ENCODE measurements at regions not wholly inside any gene's neighbourhood (a gene's known extent, or its start where the extent isn't known, plus 50 kb on each side); places are given as distances from the start of the nearest gene placed in this dataset.

DNA sequence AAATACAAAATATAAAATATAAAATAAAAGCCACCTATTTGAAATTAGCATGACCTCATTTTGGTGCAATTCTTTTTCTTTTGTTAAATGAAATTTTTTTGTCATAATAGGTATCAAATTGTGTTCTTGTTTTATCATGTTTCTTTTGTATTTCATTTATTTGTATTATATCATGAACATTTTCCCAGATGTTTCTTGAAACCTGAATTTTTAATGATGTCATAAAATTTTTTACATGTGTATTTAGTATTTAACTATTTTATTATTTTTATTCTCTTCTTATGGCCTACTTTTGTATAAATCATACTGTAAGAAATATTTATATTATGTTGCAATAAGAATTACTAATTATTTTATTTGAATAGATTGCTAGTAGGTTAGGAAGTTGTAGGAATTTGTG lies 361.7 kb downstream of the TMEM161B start:
- no peaks in the 10 kb centered on the region for H3K4me1 ChIP-seq (ENCODE audit: control insufficient read depth in 2 of 2, insufficient read depth in 2 of 2, low read length in 2 of 2)
- no peaks in the 10 kb centered on the region for H3K9me3 ChIP-seq (ENCODE audit: control insufficient read depth in 2 of 2, insufficient read depth in 1 of 2, low read length in 1 of 2)
- no peak overlapping the region for H3K27ac ChIP-seq (ENCODE audit: low read depth in 1 of 2, low read length in 1 of 2)
- H3K36me3 ChIP-seq (ENCODE audit: control insufficient read depth in 2 of 2, insufficient read depth in 2 of 2, low read length in 1 of 2) = no peaks in the 10 kb centered on the region
- no peaks in the 10 kb centered on the region for H3K27me3 ChIP-seq (ENCODE audit: control insufficient read depth in 2 of 2, insufficient read depth in 1 of 2, low read length in 1 of 2)
- no peak for DNase-seq (ENCODE audit: low read depth in 6 of 9, low spot score in 9 of 9)
- H3K4me3 ChIP-seq (ENCODE audit: low read length in 2 of 2) = no peak overlapping the region

DNA sequence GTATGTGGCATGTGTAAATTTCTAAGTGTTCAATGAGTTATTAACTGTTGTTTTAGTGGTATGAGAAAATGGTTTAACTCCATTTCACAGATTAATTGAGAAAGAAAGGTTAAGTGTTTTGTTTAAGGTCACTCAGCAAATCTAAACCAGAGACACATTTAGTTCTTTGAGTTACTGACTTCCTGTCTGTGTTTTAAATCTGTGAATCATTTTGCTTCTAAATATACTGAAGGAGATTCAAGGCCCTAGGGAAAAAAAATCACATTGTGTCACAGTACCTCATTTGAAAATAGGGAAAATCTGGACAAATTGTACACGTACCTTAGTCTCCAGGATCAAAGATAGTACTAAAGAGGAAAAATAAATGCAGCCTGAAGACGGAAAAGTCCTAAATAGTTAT lies 368.2 kb downstream of the TMEM161B start:
- no peak overlapping the region for H3K4me3 ChIP-seq (ENCODE audit: low read length in 2 of 2)
- DNase-seq (ENCODE audit: low read depth in 6 of 9, low spot score in 9 of 9) = no peak
- no peaks in the 10 kb centered on the region for H3K9me3 ChIP-seq (ENCODE audit: control insufficient read depth in 2 of 2, insufficient read depth in 1 of 2, low read length in 1 of 2)
- H3K27me3 ChIP-seq (ENCODE audit: control insufficient read depth in 2 of 2, insufficient read depth in 1 of 2, low read length in 1 of 2) = no peaks in the 10 kb centered on the region
- H3K4me1 ChIP-seq (ENCODE audit: control insufficient read depth in 2 of 2, insufficient read depth in 2 of 2, low read length in 2 of 2) = no peaks in the 10 kb centered on the region
- no peaks in the 10 kb centered on the region for H3K36me3 ChIP-seq (ENCODE audit: control insufficient read depth in 2 of 2, insufficient read depth in 2 of 2, low read length in 1 of 2)
- no peak overlapping the region for H3K27ac ChIP-seq (ENCODE audit: low read depth in 1 of 2, low read length in 1 of 2)
- 95% methylated on average over 2 of the region's 2 CpGs for WGBS

DNA sequence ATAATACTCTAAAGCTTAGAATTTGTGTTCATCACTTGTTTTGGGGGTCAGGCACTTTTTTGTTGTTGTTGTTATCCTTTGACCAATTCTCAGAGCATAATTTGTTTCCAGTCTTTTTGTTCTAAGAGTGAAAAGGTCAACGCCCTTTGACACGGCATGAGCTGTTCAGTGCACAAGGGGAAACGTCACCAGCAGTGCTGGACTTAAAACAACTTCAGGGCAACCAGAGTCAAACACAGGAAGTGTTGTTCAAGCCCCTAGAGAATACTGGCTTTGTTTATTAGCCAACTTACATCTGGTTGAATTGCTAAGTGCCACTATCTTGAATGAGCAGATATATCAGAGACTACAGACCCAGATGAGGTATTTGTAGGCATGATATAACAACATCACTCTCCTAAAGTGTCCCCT lies 368.9 kb downstream of the TMEM161B start:
- Histone ChIP-seq H3K27me3 (ENCODE audit: control insufficient read depth in 2 of 2, insufficient read depth in 1 of 2, low read length in 1 of 2) (no peaks in the 10 kb centered on the region), H3K9me3 (ENCODE audit: control insufficient read depth in 2 of 2, insufficient read depth in 1 of 2, low read length in 1 of 2) (no peaks in the 10 kb centered on the region), H3K4me3 (ENCODE audit: low read length in 2 of 2) (no peak overlapping the region), H3K36me3 (ENCODE audit: control insufficient read depth in 2 of 2, insufficient read depth in 2 of 2, low read length in 1 of 2) (no peaks in the 10 kb centered on the region), H3K27ac (ENCODE audit: low read depth in 1 of 2, low read length in 1 of 2) (no peak overlapping the region), H3K4me1 (ENCODE audit: control insufficient read depth in 2 of 2, insufficient read depth in 2 of 2, low read length in 2 of 2) (no peaks in the 10 kb centered on the region)
- WGBS = 35% methylated on average over 3 of the region's 3 CpGs
- no peak for DNase-seq (ENCODE audit: low read depth in 6 of 9, low spot score in 9 of 9)

DNA sequence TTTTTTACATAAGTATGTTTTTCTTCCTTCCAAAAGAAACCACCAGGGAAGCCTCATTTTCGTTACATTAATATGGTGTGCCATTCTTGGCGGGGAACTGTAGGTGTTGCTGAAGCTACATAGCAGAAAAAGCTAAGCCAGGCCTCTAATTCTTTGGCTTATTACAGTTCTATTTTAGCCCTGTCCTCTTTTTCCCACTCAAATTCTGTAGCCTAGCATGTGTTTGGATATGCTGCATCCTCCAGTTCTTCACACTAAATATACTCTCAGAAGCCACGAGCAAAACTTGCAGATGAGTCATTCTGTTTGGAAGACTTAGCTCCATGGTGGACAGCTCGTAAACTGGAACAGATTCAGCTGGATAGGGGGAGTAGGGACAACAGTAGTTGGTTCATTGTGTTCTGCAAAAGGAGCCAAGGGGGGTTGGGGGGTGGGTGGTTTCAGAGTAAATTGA lies 369.4 kb downstream of the TMEM161B start:
- Histone ChIP-seq H3K27ac (ENCODE audit: low read depth in 1 of 2, low read length in 1 of 2) (no peak overlapping the region), H3K4me3 (ENCODE audit: low read length in 2 of 2) (no peak overlapping the region), H3K4me1 (ENCODE audit: control insufficient read depth in 2 of 2, insufficient read depth in 2 of 2, low read length in 2 of 2) (no peaks in the 10 kb centered on the region), H3K27me3 (ENCODE audit: control insufficient read depth in 2 of 2, insufficient read depth in 1 of 2, low read length in 1 of 2) (no peaks in the 10 kb centered on the region), H3K36me3 (ENCODE audit: control insufficient read depth in 2 of 2, insufficient read depth in 2 of 2, low read length in 1 of 2) (no peaks in the 10 kb centered on the region), H3K9me3 (ENCODE audit: control insufficient read depth in 2 of 2, insufficient read depth in 1 of 2, low read length in 1 of 2) (no peaks in the 10 kb centered on the region)
- DNase-seq (ENCODE audit: low read depth in 6 of 9, low spot score in 9 of 9) = no peak
- whole genome bisulfite sequencing = 64% methylated on average over 4 of the region's 4 CpGs

DNA sequence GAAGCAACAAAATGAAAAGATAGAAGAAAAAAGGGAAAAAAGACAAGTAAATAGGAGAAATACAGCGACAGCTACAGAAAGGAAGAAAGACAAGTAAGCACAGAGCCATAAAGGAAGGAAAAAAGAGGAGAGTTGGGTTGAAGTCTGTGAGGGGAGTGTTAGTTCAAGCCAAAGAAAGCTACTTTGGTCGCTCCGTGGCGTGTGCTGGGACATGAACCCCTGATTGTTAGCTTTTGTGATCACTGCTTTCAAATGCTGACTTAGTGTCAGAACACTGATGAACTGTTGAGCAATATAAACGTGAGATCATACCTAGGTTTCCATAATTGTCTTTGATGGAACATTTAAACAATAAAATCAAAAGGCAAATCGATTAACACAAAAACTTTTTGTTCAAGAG lies 370.1 kb downstream of the TMEM161B start:
- H3K27ac ChIP-seq (ENCODE audit: low read depth in 1 of 2, low read length in 1 of 2) = no peak overlapping the region
- no peak for DNase-seq (ENCODE audit: low read depth in 6 of 9, low spot score in 9 of 9)
- H3K9me3 ChIP-seq (ENCODE audit: control insufficient read depth in 2 of 2, insufficient read depth in 1 of 2, low read length in 1 of 2) = no peaks in the 10 kb centered on the region
- no peaks in the 10 kb centered on the region for H3K36me3 ChIP-seq (ENCODE audit: control insufficient read depth in 2 of 2, insufficient read depth in 2 of 2, low read length in 1 of 2)
- no peaks in the 10 kb centered on the region for H3K4me1 ChIP-seq (ENCODE audit: control insufficient read depth in 2 of 2, insufficient read depth in 2 of 2, low read length in 2 of 2)
- 84% methylated on average over 6 of the region's 6 CpGs for WGBS
- H3K4me3 ChIP-seq (ENCODE audit: low read length in 2 of 2) = no peak overlapping the region
- no peaks in the 10 kb centered on the region for H3K27me3 ChIP-seq (ENCODE audit: control insufficient read depth in 2 of 2, insufficient read depth in 1 of 2, low read length in 1 of 2)

DNA sequence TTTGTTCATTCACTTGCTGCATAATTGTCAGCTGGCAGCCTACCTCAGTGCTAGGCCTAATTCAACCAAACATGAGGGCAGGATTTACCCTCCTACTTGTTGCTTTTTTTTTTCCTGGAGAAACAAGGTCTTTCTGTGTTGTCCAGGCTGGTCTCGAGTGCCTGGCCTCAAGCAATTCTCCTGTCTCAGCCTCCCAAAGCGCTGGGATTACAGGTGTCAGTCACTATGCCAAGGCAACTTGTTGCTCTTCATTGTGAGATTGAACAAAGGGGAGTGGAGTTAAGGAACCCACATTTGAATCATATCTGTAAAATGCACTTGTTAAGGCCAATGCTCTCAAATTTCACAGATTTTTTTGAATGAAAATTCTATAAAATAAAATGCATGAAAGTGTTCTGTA lies 380.5 kb downstream of the TMEM161B start:
- DNase-seq (ENCODE audit: low read depth in 6 of 9, low spot score in 9 of 9) = no peak
- 80% methylated on average over 2 of the region's 2 CpGs for WGBS

DNA sequence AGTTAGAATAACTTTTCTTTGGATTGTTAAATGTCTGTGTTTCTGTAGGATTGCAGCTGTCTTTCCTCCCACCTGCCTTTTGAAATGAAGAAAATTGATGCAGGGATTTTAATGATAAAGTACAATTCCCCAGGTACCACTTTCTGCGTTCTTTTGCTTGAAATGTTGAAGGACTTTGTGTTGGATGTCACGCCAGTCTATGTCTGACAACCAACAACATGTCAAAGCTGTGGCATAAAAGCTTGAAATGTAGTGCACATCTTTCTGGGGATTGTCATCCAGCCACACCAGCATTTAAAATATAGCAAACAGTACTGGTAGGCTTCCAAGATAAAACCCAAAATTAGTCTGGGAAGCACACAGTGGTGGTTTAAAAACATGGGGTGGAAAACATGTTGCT lies 381.4 kb downstream of the TMEM161B start:
- 87% methylated on average over 2 of the region's 2 CpGs for WGBS
- Histone ChIP-seq H3K4me1 (ENCODE audit: control insufficient read depth in 2 of 2, insufficient read depth in 2 of 2, low read length in 2 of 2) (no peaks in the 10 kb centered on the region), H3K27ac (ENCODE audit: low read depth in 1 of 2, low read length in 1 of 2) (no peak overlapping the region), H3K36me3 (ENCODE audit: control insufficient read depth in 2 of 2, insufficient read depth in 2 of 2, low read length in 1 of 2) (no peaks in the 10 kb centered on the region), H3K4me3 (ENCODE audit: low read length in 2 of 2) (no peak overlapping the region), H3K9me3 (ENCODE audit: control insufficient read depth in 2 of 2, insufficient read depth in 1 of 2, low read length in 1 of 2) (no peaks in the 10 kb centered on the region), H3K27me3 (ENCODE audit: control insufficient read depth in 2 of 2, insufficient read depth in 1 of 2, low read length in 1 of 2) (no peaks in the 10 kb centered on the region)
- no peak for DNase-seq (ENCODE audit: low read depth in 6 of 9, low spot score in 9 of 9)

More for the DNA sequence above, 380.5 kb downstream of the TMEM161B start:
- Histone ChIP-seq H3K9me3 (ENCODE audit: control insufficient read depth in 2 of 2, insufficient read depth in 1 of 2, low read length in 1 of 2) (no peaks in the 10 kb centered on the region), H3K4me1 (ENCODE audit: control insufficient read depth in 2 of 2, insufficient read depth in 2 of 2, low read length in 2 of 2) (no peaks in the 10 kb centered on the region), H3K4me3 (ENCODE audit: low read length in 2 of 2) (no peak overlapping the region), H3K27me3 (ENCODE audit: control insufficient read depth in 2 of 2, insufficient read depth in 1 of 2, low read length in 1 of 2) (no peaks in the 10 kb centered on the region), H3K36me3 (ENCODE audit: control insufficient read depth in 2 of 2, insufficient read depth in 2 of 2, low read length in 1 of 2) (no peaks in the 10 kb centered on the region), H3K27ac (ENCODE audit: low read depth in 1 of 2, low read length in 1 of 2) (no peak overlapping the region)

DNA sequence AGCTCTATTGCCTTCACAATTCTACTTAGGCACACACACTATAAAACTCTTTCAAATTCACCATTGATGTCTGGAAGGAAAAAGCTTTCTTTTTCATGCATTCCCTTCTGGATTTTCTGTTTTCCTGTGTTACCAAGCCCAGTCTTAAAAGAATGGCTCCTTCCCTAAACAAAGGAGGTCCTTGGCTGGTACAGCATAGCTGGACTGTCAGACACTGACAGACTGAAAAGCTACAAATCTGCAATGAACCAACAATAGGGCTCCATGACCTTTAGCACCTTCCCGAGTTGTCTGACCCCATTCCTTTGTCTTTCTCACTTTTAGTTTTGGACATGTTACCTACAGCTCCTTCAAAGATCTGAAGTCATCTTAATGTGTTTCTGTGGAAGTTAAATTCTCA lies 382.5 kb downstream of the TMEM161B start:
- no peaks in the 10 kb centered on the region for H3K36me3 ChIP-seq (ENCODE audit: control insufficient read depth in 2 of 2, insufficient read depth in 2 of 2, low read length in 1 of 2)
- no peak overlapping the region for H3K4me3 ChIP-seq (ENCODE audit: low read length in 2 of 2)
- H3K9me3 ChIP-seq (ENCODE audit: control insufficient read depth in 2 of 2, insufficient read depth in 1 of 2, low read length in 1 of 2) = no peaks in the 10 kb centered on the region
- H3K27me3 ChIP-seq (ENCODE audit: control insufficient read depth in 2 of 2, insufficient read depth in 1 of 2, low read length in 1 of 2) = no peaks in the 10 kb centered on the region
- no peak for DNase-seq (ENCODE audit: low read depth in 6 of 9, low spot score in 9 of 9)
- no peaks in the 10 kb centered on the region for H3K4me1 ChIP-seq (ENCODE audit: control insufficient read depth in 2 of 2, insufficient read depth in 2 of 2, low read length in 2 of 2)
- H3K27ac ChIP-seq (ENCODE audit: low read depth in 1 of 2, low read length in 1 of 2) = no peak overlapping the region
- 7% methylated on average over 1 of the region's 1 CpG for WGBS

DNA sequence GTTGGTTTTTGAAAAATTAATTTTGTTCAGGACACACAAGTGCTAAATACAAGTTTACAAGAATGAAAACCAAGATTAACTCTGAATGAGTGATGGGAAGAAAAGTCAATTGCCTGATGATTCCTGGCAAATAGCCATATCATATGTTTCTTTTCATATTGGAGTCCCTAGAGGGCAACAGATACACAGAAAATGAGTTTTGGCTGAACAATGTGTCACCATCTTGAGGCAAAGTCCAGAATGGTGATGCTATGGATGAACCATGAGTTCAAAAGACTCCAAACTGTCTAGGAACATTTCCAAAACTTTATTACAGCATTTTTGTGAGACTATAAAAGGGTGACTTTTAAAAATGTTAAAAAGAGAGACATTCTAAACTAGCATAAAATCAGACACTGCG lies 382.9 kb downstream of the TMEM161B start:
- Histone ChIP-seq H3K4me1 (ENCODE audit: control insufficient read depth in 2 of 2, insufficient read depth in 2 of 2, low read length in 2 of 2) (no peaks in the 10 kb centered on the region), H3K27ac (ENCODE audit: low read depth in 1 of 2, low read length in 1 of 2) (no peak overlapping the region), H3K36me3 (ENCODE audit: control insufficient read depth in 2 of 2, insufficient read depth in 2 of 2, low read length in 1 of 2) (no peaks in the 10 kb centered on the region), H3K4me3 (ENCODE audit: low read length in 2 of 2) (no peak overlapping the region), H3K27me3 (ENCODE audit: control insufficient read depth in 2 of 2, insufficient read depth in 1 of 2, low read length in 1 of 2) (no peaks in the 10 kb centered on the region), H3K9me3 (ENCODE audit: control insufficient read depth in 2 of 2, insufficient read depth in 1 of 2, low read length in 1 of 2) (no peaks in the 10 kb centered on the region)
- 74% methylated on average over 1 of the region's 1 CpG for WGBS
- no peak for DNase-seq (ENCODE audit: low read depth in 6 of 9, low spot score in 9 of 9)

DNA sequence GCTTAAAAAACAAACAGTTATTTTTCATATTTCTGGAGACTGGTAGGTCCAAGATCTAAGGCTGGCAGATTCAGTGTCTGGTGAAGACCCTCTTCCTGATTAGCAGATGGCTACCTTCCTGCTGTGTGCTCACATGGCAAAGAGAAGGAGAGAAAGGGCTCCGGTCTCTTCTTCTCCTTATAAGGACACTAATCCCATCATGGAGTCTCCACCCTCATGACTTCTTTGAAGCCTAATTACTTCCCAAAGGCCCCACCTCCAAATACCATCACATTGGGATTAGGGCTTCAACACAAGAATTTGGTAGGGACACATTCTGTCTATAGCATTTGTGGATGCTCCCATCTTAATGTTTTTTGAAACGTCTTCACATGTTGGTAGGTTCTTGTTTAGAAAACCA lies 391.1 kb downstream of the TMEM161B start:
- Histone ChIP-seq H3K27me3 (ENCODE audit: control insufficient read depth in 2 of 2, insufficient read depth in 1 of 2, low read length in 1 of 2) (no peaks in the 10 kb centered on the region), H3K36me3 (ENCODE audit: control insufficient read depth in 2 of 2, insufficient read depth in 2 of 2, low read length in 1 of 2) (no peaks in the 10 kb centered on the region), H3K9me3 (ENCODE audit: control insufficient read depth in 2 of 2, insufficient read depth in 1 of 2, low read length in 1 of 2) (no peaks in the 10 kb centered on the region), H3K4me3 (ENCODE audit: low read length in 2 of 2) (no peak overlapping the region), H3K4me1 (ENCODE audit: control insufficient read depth in 2 of 2, insufficient read depth in 2 of 2, low read length in 2 of 2) (no peaks in the 10 kb centered on the region), H3K27ac (ENCODE audit: low read depth in 1 of 2, low read length in 1 of 2) (no peak overlapping the region)
- no peak for DNase-seq (ENCODE audit: low read depth in 6 of 9, low spot score in 9 of 9)
- 88% methylated on average over 2 of the region's 2 CpGs for WGBS

All from thymus (tissue), 11 donors.